GM12865 (cell line): ENCODE measurements at regions not wholly inside any gene's neighbourhood (a gene's known extent, or its start where the extent isn't known, plus 50 kb on each side); places are given as distances from the start of the nearest gene placed in this dataset.

Experiments
- DNase-seq: peaks from one replicate; pipeline ENCODE4 v3.0.0; 2010; ENCODE audit warnings: low read depth
- H3K4me3 ChIP-seq: 2 replicates; pipeline ENCODE4 v1.5.1; 2011; ENCODE audit warnings: mild to moderate bottlenecking, low read depth, low read length, control low read depth
- CTCF ChIP-seq: IDR thresholded peaks from 2 replicates; pipeline ENCODE4 v1.5.1; 2011; ENCODE audit warnings: low read length, control low read depth, low read depth, inconsistent platforms; ENCODE audit not compliant: insufficient read depth; ENCODE audit errors: missing control alignments

GRCh38 chr13:83825676-83826075, 56.6 kb downstream of the SLITRK1 start:
- TF ChIP-seq CTCF = no peak
- no peak overlapping the region for H3K4me3 ChIP-seq
- no peak for DNase-seq

DNA sequence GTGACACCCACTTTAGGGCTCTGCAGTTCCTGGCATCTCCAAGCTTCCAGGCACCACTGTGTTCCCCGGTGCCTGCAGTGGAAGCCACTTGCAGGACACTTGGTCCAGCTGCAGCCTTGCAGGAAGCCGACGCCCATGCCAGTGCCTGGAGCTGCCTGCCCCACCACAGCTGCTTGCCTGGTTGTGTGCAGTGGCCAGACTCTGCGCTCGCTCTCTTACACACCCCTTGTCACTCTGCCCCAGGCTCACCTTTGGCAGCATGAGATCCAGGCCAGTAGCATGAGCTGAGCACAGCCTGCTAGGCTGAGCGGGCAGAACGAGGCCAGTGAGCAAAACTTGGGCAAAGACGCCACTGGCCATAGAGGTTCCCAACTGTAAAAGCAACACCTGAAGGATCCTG, 57.7 kb downstream of the SLITRK1 start:
- DNase-seq = no peak
- TF ChIP-seq CTCF = no peak
- H3K4me3 ChIP-seq = no peak overlapping the region

GRCh38 chr13:83824120-83824519, 58.2 kb downstream of the SLITRK1 start:
- no peak overlapping the region for H3K4me3 ChIP-seq
- no peak for DNase-seq
- TF ChIP-seq CTCF = no peak

- no peak overlapping the region for H3K4me3 ChIP-seq
- DNase-seq = no peak
- TF ChIP-seq CTCF = no peak
Measured at GRCh38 chr13:83819611-83820010, 62.7 kb downstream of the SLITRK1 start.

GRCh38 chr13:83819156-83819555, 63.1 kb downstream of the SLITRK1 start:
- no peak overlapping the region for H3K4me3 ChIP-seq
- no peak for DNase-seq
- TF ChIP-seq CTCF = no peak

DNA sequence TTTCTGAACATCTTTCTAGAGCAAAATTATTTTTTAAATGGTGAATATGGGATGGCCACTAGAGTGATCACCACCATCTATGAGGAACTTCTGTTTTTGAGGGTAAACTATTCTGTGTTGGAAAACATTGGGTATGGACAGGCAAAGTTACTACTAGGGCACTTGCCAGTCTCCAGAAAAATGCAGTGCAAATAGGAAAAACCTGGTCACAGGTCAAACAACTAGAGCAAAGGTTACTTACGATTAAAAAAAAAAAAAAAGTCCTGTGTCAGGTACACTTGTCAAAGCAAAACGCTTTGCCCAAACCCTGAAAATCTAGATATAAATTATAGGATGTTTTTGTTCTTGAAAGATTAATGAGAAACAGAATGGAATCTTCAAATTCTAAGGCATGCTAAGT, 66.2 kb downstream of the SLITRK1 start:
- no peak for DNase-seq
- H3K4me3 ChIP-seq = no peak overlapping the region
- TF ChIP-seq CTCF = no peak

GRCh38 chr13:83815598-83815997, 66.7 kb downstream of the SLITRK1 start:
- no peak for TF ChIP-seq CTCF
- DNase-seq = no peak
- no peak overlapping the region for H3K4me3 ChIP-seq
